ES-I3 (cell line): ENCODE measurements at regions not wholly inside any gene's neighbourhood (a gene's known extent, or its start where the extent isn't known, plus 50 kb on each side); places are given as distances from the start of the nearest gene placed in this dataset.

Experiments
- H3K36me3 ChIP-seq: 2 replicates; pipeline ENCODE4 v1.6.1; 2013; ENCODE audit warnings: mild to moderate bottlenecking, low read length, control low read depth, moderate library complexity; ENCODE audit not compliant: insufficient read depth
- H3K4me1 ChIP-seq: 2 replicates; pipeline ENCODE4 v1.6.1; 2013; ENCODE audit warnings: mild to moderate bottlenecking, control low read depth, low read length; ENCODE audit not compliant: insufficient read depth
- H3K9ac ChIP-seq: 2 replicates; pipeline ENCODE4 v1.6.1; 2013; ENCODE audit warnings: low read depth, mild to moderate bottlenecking, low read length, moderate library complexity
- H3K9me3 ChIP-seq: 2 replicates; pipeline ENCODE4 v1.6.1; 2013; ENCODE audit warnings: mild to moderate bottlenecking, low read length, moderate library complexity; ENCODE audit not compliant: control insufficient read depth, insufficient read depth

DNA sequence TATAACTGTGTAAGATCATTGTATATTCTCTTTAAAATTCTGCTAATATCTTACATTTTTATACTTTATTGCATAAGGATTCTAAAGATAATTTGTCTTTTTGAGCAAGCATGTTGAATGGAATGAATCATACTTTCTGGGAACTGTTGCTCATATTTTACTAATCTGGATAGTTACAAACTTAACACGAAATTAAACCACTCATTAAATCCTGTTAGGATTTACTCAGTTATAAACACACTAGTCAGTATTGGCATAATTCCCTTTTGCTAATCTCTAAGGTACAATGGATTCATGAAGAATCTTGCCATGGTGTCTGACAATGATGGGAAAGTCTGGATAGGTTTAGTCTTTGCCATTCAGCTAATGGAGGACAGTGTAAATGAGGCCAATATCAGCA, 338.1 kb upstream of the SMC2 start:
- H3K9ac ChIP-seq = no peak overlapping the region
- no peaks in the 10 kb centered on the region for H3K36me3 ChIP-seq
- H3K4me1 ChIP-seq = peaks cover 7% of the 10 kb centered on the region
- H3K9me3 ChIP-seq = no peaks in the 10 kb centered on the region

DNA sequence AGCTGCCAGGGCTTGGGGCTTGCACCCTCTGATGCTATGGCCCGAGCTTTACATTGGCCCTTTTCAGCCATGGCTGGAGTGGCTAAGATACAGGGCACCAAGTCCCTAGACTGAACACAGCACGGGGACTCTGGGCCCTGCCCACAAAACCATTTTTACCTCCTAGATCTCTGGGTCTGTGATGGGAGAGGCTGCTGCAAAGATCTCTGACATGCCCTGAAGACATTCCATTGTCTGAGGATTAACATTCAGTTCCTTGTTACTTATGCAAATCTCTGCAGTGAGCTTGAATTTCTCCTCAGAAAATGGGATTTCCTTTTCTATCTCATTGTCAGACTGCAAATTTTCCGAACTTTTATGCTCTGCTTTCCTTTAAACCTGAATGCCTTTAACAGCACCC, 337.0 kb upstream of the SMC2 start:
- Histone ChIP-seq H3K9me3 (no peaks in the 10 kb centered on the region), H3K4me1 (peaks cover 7% of the 10 kb centered on the region), H3K9ac (no peak overlapping the region), H3K36me3 (no peaks in the 10 kb centered on the region)

DNA sequence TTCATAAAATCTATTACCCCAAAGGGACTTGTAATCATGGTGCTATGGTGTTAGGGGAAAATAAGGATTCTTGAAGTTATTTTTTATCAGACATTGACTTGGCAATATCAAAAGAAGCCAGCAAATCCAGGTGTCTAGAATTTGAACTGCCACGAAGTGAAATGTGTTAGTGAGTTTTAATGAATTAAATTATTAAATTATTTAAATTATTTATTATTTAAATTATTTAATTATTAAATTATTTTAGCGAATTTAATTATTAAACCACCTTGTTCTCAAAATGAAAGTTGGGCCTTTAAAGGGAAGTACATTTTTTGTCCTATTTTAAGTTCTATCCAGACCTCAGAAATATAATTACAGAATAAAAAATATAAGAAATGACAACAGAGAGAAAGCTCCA, 332.6 kb upstream of the SMC2 start:
- Histone ChIP-seq H3K36me3 (no peaks in the 10 kb centered on the region), H3K9me3 (no peaks in the 10 kb centered on the region; the same call in 1 of the 2 replicates), H3K4me1 (peaks cover 7% of the 10 kb centered on the region), H3K9ac (no peak overlapping the region)

DNA sequence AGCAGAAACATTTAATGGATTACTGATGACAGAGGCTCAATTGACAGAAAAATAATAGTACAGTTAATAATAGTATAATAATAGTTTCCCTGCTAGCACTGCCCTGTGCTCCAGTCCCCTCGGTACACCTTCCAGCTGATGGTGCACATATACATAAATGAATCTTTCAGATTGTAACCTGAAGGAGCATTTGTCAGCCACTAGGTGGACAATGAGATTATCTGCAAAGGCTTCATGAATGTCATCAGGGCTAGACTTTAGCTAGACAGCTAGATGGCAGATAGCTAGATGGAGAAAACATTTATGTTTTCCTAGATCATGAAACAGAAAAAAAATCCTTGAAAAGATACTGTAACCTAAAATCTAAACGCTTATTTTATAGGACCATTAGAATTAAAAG, 304.4 kb upstream of the SMC2 start:
- H3K4me1 ChIP-seq = no peaks in the 10 kb centered on the region
- no peaks in the 10 kb centered on the region for H3K36me3 ChIP-seq
- no peaks in the 10 kb centered on the region for H3K9me3 ChIP-seq
- H3K9ac ChIP-seq = no peak overlapping the region

DNA sequence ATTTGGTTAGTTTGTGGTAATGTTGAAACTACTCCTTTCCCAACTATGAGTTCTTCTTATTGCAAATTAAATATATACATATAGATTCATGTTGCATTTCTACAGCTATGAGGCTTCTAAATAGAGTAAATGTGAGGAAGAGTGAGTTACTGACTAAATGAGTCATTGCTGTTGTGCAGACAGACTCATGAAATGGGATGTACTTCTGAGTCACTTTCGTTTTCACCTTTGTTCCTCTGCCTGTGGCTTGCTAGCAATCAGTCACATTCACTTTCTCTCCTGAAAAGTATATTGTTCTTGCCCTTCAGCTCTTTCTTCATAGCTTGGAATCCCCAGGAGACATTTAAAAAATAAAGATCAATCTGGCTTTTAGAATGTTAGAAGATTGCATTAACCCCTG, 295.5 kb upstream of the SMC2 start:
- H3K9ac ChIP-seq = no peak overlapping the region
- H3K9me3 ChIP-seq = no peaks in the 10 kb centered on the region
- peaks cover 3% of the 10 kb centered on the region for H3K4me1 ChIP-seq
- H3K36me3 ChIP-seq = no peaks in the 10 kb centered on the region

DNA sequence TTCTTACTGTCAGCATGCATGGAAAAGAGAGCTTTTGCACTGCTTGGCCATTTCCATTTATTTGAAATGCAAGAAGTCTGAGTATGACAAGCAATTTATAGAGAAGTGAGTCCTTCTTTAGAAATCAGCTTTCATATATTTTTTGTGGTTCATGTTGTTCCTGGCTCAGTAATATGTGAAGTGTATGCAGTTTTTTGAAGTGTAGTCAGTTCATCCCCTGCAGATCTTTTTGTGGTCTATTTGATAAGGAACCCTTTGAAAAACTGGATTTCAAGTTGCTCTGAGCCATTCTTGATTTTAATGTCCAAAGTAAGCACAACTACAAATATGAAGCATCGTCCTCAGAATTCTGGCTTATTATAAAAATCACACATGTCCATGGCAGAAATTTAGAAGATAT, 294.1 kb upstream of the SMC2 start:
- Histone ChIP-seq H3K9me3 (no peaks in the 10 kb centered on the region), H3K4me1 (peaks cover 3% of the 10 kb centered on the region), H3K36me3 (no peaks in the 10 kb centered on the region), H3K9ac (no peak overlapping the region)

DNA sequence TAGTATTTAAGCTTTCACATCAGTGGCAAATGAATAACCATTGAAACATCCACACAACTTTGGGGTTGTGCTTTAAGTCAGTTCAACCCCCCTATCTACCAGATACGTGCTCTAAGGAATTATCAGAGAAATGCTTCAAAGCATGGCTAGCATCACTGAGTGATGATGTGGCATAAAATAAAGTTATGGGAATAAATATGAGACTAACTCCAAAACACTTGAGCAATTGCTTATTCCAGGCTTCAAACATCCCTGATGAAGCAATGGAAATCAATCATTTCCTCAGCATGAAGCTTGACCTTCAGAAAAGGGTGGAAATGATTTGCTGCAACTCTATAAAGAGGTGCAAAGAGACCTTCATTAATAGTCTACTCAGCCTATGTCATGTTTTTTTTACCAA, 292.0 kb upstream of the SMC2 start:
- Histone ChIP-seq H3K36me3 (no peaks in the 10 kb centered on the region), H3K9me3 (no peaks in the 10 kb centered on the region), H3K9ac (no peak overlapping the region), H3K4me1 (peaks cover 3% of the 10 kb centered on the region)

DNA sequence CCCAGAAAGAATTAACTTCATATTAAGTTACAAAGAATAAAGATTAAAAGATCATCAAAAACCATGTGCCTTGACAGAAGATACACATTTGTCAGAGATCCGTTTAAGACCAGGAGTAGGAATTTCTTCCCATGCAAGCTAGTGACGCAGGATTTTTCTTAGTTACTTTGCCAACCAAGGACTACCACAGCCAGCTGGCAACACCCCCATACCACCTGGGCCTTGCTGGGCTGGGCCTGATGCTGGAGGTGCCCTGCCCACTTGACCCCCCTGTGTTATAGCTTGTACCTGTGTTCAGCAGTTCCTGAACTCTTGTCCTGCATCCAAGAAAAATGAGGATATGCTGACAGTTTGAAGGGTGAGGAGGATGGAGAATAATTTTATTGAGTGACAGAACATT, 290.9 kb upstream of the SMC2 start:
- no peaks in the 10 kb centered on the region for H3K36me3 ChIP-seq

DNA sequence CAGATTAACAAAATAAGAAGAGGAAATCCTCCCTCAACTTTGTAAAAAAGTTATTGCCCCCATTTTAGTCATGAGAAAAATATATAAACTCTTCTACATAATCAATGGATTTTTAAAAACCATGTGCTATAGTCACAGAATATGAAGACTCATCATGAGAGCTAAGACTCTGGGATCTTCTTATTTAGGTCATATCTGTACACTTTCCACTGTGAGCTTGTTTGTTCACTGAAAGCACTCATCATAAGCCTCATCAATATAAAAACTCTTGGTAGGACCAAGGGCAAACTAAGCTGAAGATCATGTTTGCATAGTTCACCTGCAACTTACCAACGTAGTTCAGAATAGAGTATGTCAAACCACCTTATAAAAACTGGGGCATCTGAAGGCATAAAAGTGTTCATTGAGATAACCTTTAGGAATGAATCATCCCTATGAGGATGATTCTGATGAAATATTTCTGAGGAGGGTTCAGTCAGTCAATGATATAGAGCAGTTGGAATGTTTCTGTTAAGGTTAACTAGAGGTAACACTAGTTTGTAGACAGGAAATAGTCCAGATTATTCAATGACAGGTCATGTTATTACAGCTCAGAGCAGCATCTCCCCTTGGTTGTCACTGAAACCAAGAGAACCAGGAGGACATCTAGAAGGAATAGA, 289.9 kb upstream of the SMC2 start:
- H3K9me3 ChIP-seq = no peaks in the 10 kb centered on the region
- no peak overlapping the region for H3K9ac ChIP-seq
- no peaks in the 10 kb centered on the region; the same call in 1 of the 2 replicates for H3K4me1 ChIP-seq
- H3K36me3 ChIP-seq = no peaks in the 10 kb centered on the region

More for the DNA sequence above, 290.9 kb upstream of the SMC2 start:
- H3K9ac ChIP-seq = no peak overlapping the region
- peaks cover 3% of the 10 kb centered on the region for H3K4me1 ChIP-seq
- no peaks in the 10 kb centered on the region for H3K9me3 ChIP-seq

DNA sequence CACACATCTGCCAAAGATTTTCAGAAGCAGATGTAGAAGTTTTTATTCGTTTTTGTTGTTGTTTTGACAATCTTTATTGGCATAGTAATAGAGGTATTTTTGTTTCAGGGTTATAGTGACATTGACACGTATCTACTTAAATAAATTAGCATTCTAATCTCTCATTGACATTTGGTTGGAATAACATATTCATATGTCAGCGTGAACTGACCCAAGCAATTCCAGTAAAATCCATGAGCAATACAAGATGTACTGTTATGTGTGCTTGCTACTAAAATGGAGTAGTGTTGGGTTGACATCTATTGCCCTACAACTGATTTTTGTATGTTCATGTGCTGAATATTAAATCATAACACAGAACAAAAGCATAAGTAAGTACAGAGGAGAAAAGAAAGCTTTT, 284.4 kb upstream of the SMC2 start:
- H3K36me3 ChIP-seq = no peaks in the 10 kb centered on the region
- no peak overlapping the region for H3K9ac ChIP-seq
- H3K4me1 ChIP-seq = no peaks in the 10 kb centered on the region
- H3K9me3 ChIP-seq = no peaks in the 10 kb centered on the region

DNA sequence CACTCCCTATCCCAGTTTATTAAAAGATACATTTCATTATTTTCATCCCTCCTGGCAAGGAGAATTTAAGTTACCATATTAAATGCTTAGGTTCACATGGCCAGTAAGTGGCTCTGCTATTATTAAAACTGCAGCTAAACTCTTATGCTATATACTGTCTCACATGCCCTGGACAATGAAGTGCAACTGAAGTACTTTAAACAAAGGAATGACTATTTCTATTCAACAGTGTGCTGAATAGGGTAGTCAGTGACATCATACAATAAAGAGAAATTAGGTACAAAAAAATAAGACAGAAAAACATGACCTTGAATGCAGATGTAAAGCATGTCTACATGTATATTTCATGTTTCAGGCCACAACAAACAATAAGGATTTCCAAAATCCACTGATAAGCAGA, 282.6 kb upstream of the SMC2 start:
- H3K4me1 ChIP-seq = no peaks in the 10 kb centered on the region
- no peaks in the 10 kb centered on the region for H3K9me3 ChIP-seq
- H3K36me3 ChIP-seq = no peaks in the 10 kb centered on the region
- no peak overlapping the region for H3K9ac ChIP-seq

DNA sequence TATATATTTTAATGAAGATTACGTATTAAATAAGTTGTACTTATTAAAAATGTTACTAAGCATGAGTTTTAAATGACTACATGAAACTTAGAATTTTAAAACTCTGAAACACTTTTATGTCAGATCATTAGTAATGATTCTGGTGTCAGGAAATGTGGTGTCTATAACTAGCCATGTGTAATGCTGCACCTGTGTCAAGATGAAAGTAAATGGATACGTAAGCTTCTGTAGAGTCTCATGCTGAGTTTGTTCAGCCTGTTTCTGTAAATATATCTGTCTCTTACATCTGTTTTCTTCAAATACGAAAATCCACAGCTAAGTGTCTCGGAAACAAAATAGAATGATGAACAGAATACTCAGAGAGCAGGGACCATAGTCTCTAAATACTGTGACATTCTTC, 278.0 kb upstream of the SMC2 start:
- Histone ChIP-seq H3K9me3 (no peaks in the 10 kb centered on the region), H3K36me3 (no peaks in the 10 kb centered on the region), H3K4me1 (no peaks in the 10 kb centered on the region), H3K9ac (no peak overlapping the region)

DNA sequence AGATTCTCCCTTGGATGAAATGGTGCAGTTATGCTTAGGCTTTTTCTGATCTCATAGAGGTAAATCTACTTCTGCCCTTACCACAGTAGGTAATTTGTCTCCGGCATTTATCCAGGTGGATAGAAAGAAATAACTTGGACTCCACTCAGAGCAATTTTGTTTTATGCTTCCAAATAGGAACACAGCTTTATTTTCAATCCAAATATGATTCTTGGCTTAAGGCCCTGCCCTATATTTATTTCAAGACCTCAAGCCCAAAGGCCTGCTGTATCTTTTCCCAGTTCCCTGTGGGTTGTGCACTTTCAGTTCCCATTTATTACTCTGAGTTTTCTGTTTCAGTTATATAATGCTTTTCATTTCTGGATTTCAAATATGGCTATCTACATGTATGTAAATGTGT, 274.2 kb upstream of the SMC2 start:
- no peaks in the 10 kb centered on the region for H3K9me3 ChIP-seq
- H3K36me3 ChIP-seq = no peaks in the 10 kb centered on the region
- no peak overlapping the region for H3K9ac ChIP-seq
- no peaks in the 10 kb centered on the region for H3K4me1 ChIP-seq

DNA sequence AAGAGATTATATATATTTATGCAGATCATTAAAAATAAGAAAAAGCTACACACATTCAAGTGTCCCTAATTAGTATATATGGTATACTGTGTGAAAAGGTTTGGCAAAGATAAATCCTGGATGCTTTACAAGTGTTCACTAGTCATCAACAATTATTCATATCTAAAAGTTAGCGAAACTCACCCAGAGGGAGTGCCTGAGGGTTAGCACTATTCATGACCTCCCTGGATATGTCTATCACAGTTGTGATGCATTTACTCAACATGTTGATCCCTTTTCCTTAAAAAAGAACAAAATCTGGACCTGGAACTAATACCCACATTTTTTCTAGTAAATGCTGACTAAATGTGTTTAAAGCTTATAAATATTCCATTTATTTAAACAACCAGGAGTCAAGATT, 273.0 kb upstream of the SMC2 start:
- Histone ChIP-seq H3K9ac (no peak overlapping the region), H3K36me3 (no peaks in the 10 kb centered on the region), H3K9me3 (no peaks in the 10 kb centered on the region), H3K4me1 (no peaks in the 10 kb centered on the region)

DNA sequence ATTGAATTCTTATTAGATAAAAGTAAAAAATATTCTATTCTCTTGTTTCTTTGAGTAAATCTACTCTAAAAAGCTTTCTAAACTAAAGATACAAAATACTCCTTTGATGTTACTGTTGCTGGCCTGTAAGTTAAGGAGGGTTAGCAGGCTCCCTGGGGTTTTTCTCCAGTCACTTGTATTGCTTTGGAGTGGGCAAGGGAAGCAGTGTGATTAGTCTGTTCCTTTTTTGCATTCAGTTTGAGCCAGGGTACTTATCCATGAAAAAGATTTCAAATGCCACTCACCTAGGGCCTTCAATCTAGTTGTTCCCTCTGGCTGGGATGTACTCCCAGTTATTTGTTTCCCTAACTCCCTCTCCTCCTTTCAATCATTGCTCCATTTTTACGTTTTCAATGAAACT, 256.2 kb upstream of the SMC2 start:
- Histone ChIP-seq H3K9ac (no peak overlapping the region), H3K9me3 (no peaks in the 10 kb centered on the region; the same call in 1 of the 2 replicates), H3K36me3 (no peaks in the 10 kb centered on the region), H3K4me1 (no peaks in the 10 kb centered on the region)

DNA sequence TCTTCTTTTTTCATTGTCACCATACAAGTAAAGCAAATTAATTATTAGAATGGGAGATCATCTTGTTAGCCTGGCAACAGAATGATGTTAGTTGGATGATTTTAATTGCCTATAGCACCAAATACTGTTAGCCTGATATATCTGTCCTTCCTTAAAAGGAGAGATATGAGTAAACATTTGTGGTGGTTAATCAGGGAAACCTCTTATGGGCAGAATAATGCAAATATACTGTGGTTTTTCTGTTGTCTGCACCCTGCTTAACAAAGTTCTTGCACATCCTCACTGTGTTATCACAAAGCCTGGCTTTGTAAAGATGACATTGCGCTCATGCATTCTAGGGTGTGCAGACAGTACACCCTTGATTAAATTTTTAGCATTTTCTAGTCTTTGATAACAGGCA, 254.9 kb upstream of the SMC2 start:
- Histone ChIP-seq H3K9ac (no peak overlapping the region), H3K9me3 (no peaks in the 10 kb centered on the region; the same call in 1 of the 2 replicates), H3K4me1 (no peaks in the 10 kb centered on the region), H3K36me3 (no peaks in the 10 kb centered on the region)
